ENCODE measurements at regions not wholly inside any gene's neighbourhood (a gene's known extent, or its start where the extent isn't known, plus 50 kb on each side); places are given as distances from the start of the nearest gene placed in this dataset.

DNA sequence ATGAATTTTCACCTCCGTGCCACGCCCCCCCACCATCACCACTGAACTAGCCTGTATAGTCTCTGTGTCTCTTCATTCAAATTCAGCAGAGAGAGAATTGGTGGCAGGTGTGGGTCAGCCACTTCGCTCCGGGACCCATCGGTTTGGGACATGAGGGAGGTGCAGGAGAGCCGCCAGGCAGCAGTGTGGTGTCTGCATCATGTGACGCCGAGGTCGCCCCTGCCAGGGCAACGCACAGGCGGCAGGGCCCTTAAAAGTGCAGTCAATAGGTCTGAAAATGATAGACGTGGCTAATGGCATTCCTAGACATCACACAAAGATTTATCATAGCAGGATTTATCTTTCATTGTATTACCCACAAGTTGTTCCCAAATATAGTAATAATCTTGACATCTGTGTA lies 100.6 kb upstream of the RNF32 start:
- no peak overlapping the region for H3K4me3 Mint-ChIP-seq
- Histone ChIP-seq H3K36me3 (ENCODE audit: control insufficient read depth, insufficient read depth, low read length) (no peaks in the 10 kb centered on the region), H3K4me1 (ENCODE audit: control insufficient read depth, insufficient read depth, low read length) (no peaks in the 10 kb centered on the region), H3K9me3 (ENCODE audit: control insufficient read depth, insufficient read depth, low read length) (no peaks in the 10 kb centered on the region), H3K27ac (ENCODE audit: low read length) (no peak overlapping the region), H3K27me3 (ENCODE audit: control insufficient read depth, insufficient read depth, low read length) (no peaks in the 10 kb centered on the region), H3K4me3 (ENCODE audit: low read length) (no peak overlapping the region)
- H3K4me1 Mint-ChIP-seq, result no peaks in the 10 kb centered on the region
- WGBS (ENCODE audit: insufficient coverage), result 75% methylated on average over 12 of the region's 12 CpGs
- no peaks in the 10 kb centered on the region for H3K9me3 Mint-ChIP-seq
- H3K27me3 Mint-ChIP-seq (ENCODE audit: low read depth in 2 of 2), result peaks cover 0 to 9% of the 10 kb centered on the region in 2 donors
- no peak overlapping the region for H3K27ac Mint-ChIP-seq
- TF ChIP-seq, protein P1, sequence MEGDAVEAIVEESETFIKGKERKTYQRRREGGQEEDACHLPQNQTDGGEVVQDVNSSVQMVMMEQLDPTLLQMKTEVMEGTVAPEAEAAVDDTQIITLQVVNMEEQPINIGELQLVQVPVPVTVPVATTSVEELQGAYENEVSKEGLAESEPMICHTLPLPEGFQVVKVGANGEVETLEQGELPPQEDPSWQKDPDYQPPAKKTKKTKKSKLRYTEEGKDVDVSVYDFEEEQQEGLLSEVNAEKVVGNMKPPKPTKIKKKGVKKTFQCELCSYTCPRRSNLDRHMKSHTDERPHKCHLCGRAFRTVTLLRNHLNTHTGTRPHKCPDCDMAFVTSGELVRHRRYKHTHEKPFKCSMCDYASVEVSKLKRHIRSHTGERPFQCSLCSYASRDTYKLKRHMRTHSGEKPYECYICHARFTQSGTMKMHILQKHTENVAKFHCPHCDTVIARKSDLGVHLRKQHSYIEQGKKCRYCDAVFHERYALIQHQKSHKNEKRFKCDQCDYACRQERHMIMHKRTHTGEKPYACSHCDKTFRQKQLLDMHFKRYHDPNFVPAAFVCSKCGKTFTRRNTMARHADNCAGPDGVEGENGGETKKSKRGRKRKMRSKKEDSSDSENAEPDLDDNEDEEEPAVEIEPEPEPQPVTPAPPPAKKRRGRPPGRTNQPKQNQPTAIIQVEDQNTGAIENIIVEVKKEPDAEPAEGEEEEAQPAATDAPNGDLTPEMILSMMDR (IDR thresholded peaks at IDR 0.05), result no peak
- ATAC-seq (no peak), DNase-seq (no peak)
- no peaks in the 10 kb centered on the region for H3K36me3 Mint-ChIP-seq
- intact Hi-C loops (cut with micrococcal nuclease), result no loop called here

GRCh38 chr7:156537006-156537405 lies 103.6 kb upstream of the RNF32 start:
- Mint-ChIP-seq H3K27ac (no peak overlapping the region), H3K4me3 (no peak overlapping the region), H3K9me3 (no peaks in the 10 kb centered on the region), H3K36me3 (no peaks in the 10 kb centered on the region), H3K27me3 (ENCODE audit: low read depth in 2 of 2) (peaks cover 0 to 9% of the 10 kb centered on the region in 2 donors), H3K4me1 (no peaks in the 10 kb centered on the region)
- no peak overlapping the region for H3K4me3 ChIP-seq (ENCODE audit: low read length)
- DNase-seq (no peak), ATAC-seq (no peak)
- no peaks in the 10 kb centered on the region for H3K27me3 ChIP-seq (ENCODE audit: control insufficient read depth, insufficient read depth, low read length)
- TF ChIP-seq, protein P1 (IDR thresholded peaks at IDR 0.05), result no peak
- no peak overlapping the region for H3K27ac ChIP-seq (ENCODE audit: low read length)
- H3K9me3 ChIP-seq (ENCODE audit: control insufficient read depth, insufficient read depth, low read length), result no peaks in the 10 kb centered on the region
- H3K36me3 ChIP-seq (ENCODE audit: control insufficient read depth, insufficient read depth, low read length), result no peaks in the 10 kb centered on the region
- intact Hi-C loops (cut with micrococcal nuclease), result no loop called here
- H3K4me1 ChIP-seq (ENCODE audit: control insufficient read depth, insufficient read depth, low read length), result no peaks in the 10 kb centered on the region
- 74% methylated on average over 4 of the region's 5 CpGs for WGBS (ENCODE audit: insufficient coverage)

- H3K27me3 ChIP-seq (ENCODE audit: control insufficient read depth, insufficient read depth, low read length), result no peaks in the 10 kb centered on the region
- DNase-seq (no peak), ATAC-seq (no peak)
- no peaks in the 10 kb centered on the region for H3K36me3 ChIP-seq (ENCODE audit: control insufficient read depth, insufficient read depth, low read length)
- no peaks in the 10 kb centered on the region for H3K9me3 Mint-ChIP-seq
- intact Hi-C loops (cut with micrococcal nuclease), result no loop called here
- H3K4me3 ChIP-seq (ENCODE audit: low read length), result no peak overlapping the region
- no peak overlapping the region for H3K4me3 Mint-ChIP-seq
- no peaks in the 10 kb centered on the region for H3K4me1 Mint-ChIP-seq
- no peaks in the 10 kb centered on the region for H3K36me3 Mint-ChIP-seq
- TF ChIP-seq, protein P1 (IDR thresholded peaks at IDR 0.05), result no peak
- H3K27ac Mint-ChIP-seq, result no peak overlapping the region
- H3K27ac ChIP-seq (ENCODE audit: low read length), result no peak overlapping the region
- H3K4me1 ChIP-seq (ENCODE audit: control insufficient read depth, insufficient read depth, low read length), result no peaks in the 10 kb centered on the region
- H3K27me3 Mint-ChIP-seq (ENCODE audit: low read depth in 2 of 2), result peaks cover 0 to 6% of the 10 kb centered on the region in 2 donors
- 85% methylated on average over 9 of the region's 9 CpGs for WGBS (ENCODE audit: insufficient coverage)
- H3K9me3 ChIP-seq (ENCODE audit: control insufficient read depth, insufficient read depth, low read length), result no peaks in the 10 kb centered on the region
Observed at GRCh38 chr7:156534925-156535324, 105.6 kb upstream of the RNF32 start.

GRCh38 chr7:156533964-156534363 lies 106.6 kb upstream of the RNF32 start:
- Mint-ChIP-seq H3K27ac (no peak overlapping the region), H3K9me3 (no peaks in the 10 kb centered on the region), H3K4me3 (no peak overlapping the region), H3K36me3 (no peaks in the 10 kb centered on the region), H3K27me3 (ENCODE audit: low read depth in 2 of 2) (peaks cover 0 to 6% of the 10 kb centered on the region in 2 donors), H3K4me1 (no peaks in the 10 kb centered on the region)
- Histone ChIP-seq H3K27me3 (ENCODE audit: control insufficient read depth, insufficient read depth, low read length) (no peaks in the 10 kb centered on the region), H3K4me3 (ENCODE audit: low read length) (no peak overlapping the region), H3K4me1 (ENCODE audit: control insufficient read depth, insufficient read depth, low read length) (no peaks in the 10 kb centered on the region), H3K9me3 (ENCODE audit: control insufficient read depth, insufficient read depth, low read length) (no peaks in the 10 kb centered on the region), H3K36me3 (ENCODE audit: control insufficient read depth, insufficient read depth, low read length) (no peaks in the 10 kb centered on the region), H3K27ac (ENCODE audit: low read length) (no peak overlapping the region)
- TF ChIP-seq, protein P1 (IDR thresholded peaks at IDR 0.05), result no peak
- WGBS (ENCODE audit: insufficient coverage), result 89% methylated on average over 9 of the region's 9 CpGs
- intact Hi-C loops (cut with micrococcal nuclease), result no loop called here
- no peak for DNase-seq
- ATAC-seq, result no peak

Data from natural killer cell (primary cell).